Adrenal gland (tissue), 5 donors: ENCODE measurements at regions not wholly inside any gene's neighbourhood (a gene's known extent, or its start where the extent isn't known, plus 50 kb on each side); places are given as distances from the start of the nearest gene placed in this dataset.

ENCODE experiments used
- POLR2A ChIP-seq, 2 donors: fragments of 450-650 bp; IDR thresholded peaks; one replicate each; pipeline ENCODE4 v1.6.1; 2017; ENCODE audit warnings: antibody characterized with exemption in 2 of 2, mild to moderate bottlenecking in 2 of 2, moderate library complexity in 1 of 2
- TF ChIP-seq, protein P1 (sequence below), 6 experiments: fragments of 450-650 bp in 4 of 6; fragments of 200-600 bp in 2 of 6; sonication (generic) in 1 of 6; IDR thresholded peaks; 1 replicate in 5 of 6; 2 replicates in 1 of 6; pipeline versions ENCODE4 v1.5.1 to v1.8.0; 2016 to 2021; ENCODE audit warnings: antibody characterized with exemption in 6 of 6, mild to moderate bottlenecking in 2 of 6, moderate library complexity in 1 of 6
- donor health status: DM: no; HTN: no; CAD: no.

DNA sequence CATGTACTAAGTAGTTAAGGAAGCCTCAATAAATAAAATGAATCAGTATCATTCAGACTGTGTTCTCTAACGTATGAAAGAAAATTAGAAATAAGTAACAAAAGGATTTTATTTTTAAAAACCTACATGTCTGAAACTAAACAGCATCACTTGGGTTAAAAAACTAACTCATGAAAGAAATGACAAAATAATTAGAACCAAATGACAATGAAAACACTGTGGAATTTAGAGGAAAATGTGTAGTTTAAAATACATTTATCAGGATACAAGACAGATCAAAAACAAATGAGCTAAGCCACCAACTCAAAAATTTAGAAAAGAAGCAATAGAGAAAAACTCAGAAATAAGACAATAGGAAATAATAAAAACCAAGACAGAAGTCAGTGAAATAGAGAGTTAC, 108.7 kb downstream of the TENT5C start:
- TF ChIP-seq, protein P1, sequence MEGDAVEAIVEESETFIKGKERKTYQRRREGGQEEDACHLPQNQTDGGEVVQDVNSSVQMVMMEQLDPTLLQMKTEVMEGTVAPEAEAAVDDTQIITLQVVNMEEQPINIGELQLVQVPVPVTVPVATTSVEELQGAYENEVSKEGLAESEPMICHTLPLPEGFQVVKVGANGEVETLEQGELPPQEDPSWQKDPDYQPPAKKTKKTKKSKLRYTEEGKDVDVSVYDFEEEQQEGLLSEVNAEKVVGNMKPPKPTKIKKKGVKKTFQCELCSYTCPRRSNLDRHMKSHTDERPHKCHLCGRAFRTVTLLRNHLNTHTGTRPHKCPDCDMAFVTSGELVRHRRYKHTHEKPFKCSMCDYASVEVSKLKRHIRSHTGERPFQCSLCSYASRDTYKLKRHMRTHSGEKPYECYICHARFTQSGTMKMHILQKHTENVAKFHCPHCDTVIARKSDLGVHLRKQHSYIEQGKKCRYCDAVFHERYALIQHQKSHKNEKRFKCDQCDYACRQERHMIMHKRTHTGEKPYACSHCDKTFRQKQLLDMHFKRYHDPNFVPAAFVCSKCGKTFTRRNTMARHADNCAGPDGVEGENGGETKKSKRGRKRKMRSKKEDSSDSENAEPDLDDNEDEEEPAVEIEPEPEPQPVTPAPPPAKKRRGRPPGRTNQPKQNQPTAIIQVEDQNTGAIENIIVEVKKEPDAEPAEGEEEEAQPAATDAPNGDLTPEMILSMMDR (IDR thresholded peaks at IDR 0.05): no peak
- TF ChIP-seq POLR2A (IDR thresholded peaks at IDR 0.05): no peak
